AG04450 (cell line): ENCODE measurements at regions not wholly inside any gene's neighbourhood (a gene's known extent, or its start where the extent isn't known, plus 50 kb on each side); places are given as distances from the start of the nearest gene placed in this dataset.
"Not testable (repeated sequence)": the region's sequence is repeated elsewhere in the genome, so short reads cannot be mapped to it uniquely, and the experiment has no call there.

Experiments used
- CTCF ChIA-PET: fragments of 300-600, 350-600 bp; formaldehyde crosslinking; extraction: SDS; loops from one replicate; lab custom pipeline; 2022; ENCODE audit warnings: antibody characterized with exemption, inconsistent platforms; lab: Charles Lee
- POLR2A ChIA-PET: fragments of 350-600 bp; formaldehyde crosslinking; extraction: SDS; loops from one replicate; lab custom pipeline; 2021; ENCODE audit warnings: antibody characterized with exemption, inconsistent platforms; lab: Yijun Ruan, JAX
- DNase-seq: peaks from one replicate; pipeline ENCODE4 v3.0.0-alpha.2; 2011; ENCODE audit warnings: low read depth, low spot score
- H3K27ac ChIP-seq: one replicate; pipeline ENCODE4 v1.5.1; 2012; ENCODE audit warnings: low read depth, low read length, control low read depth
- H3K27me3 ChIP-seq: one replicate; pipeline ENCODE4 v1.6.0; 2012; ENCODE audit warnings: low read length; ENCODE audit not compliant: control insufficient read depth, insufficient read depth
- H3K4me3 ChIP-seq: 2 replicates; pipeline ENCODE4 v1.5.1; 2011; ENCODE audit warnings: mild to moderate bottlenecking, low read depth, low read length, control low read depth
- H3K9me3 ChIP-seq: 2 replicates; pipeline ENCODE4 v1.5.1; 2012; ENCODE audit warnings: low read length; ENCODE audit not compliant: control insufficient read depth, insufficient read depth
- TF ChIP-seq, protein P1 (sequence below): IDR thresholded peaks from 2 replicates; pipeline ENCODE4 v1.5.1; 2011; ENCODE audit warnings: low read depth, low read length, control low read depth, inconsistent platforms

DNA sequence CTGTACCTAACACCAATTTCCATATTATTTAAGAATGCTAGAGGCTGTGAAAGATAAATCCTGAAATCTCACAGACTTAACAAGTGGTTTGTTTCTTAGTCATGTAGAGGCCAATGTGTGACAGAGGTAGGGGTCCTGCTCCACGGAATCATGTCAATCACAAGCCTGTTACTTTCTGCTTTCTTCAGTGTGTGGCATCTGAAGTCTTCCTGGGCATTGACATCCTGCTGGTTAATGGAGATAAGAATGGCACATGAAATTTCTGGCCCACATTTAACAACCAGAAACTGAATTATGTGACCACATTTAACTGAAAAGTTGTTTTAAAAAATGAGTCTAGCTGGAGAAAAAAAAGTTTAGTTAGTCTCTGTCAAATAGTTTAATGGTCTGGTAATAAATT is 68.3 kb upstream of the PLA2G4A start:
- CTCF ChIA-PET: no interaction called here

GRCh38 chr1:186758896-186759606 is 69.7 kb upstream of the PLA2G4A start:
- H3K9me3 ChIP-seq, DNase-seq, H3K4me3 ChIP-seq, H3K27me3 ChIP-seq, H3K27ac ChIP-seq, POLR2A ChIA-PET: not testable (repeated sequence)
- CTCF ChIA-PET: interaction anchor here (0.7 kb wide), 1 partner anchor 13 kb away, joined by 6 read pairs; no protein-coding TSS in a partner anchor

More for the DNA sequence above, 68.3 kb upstream of the PLA2G4A start:
- no peak overlapping the region for H3K27ac ChIP-seq
- TF ChIP-seq, protein P1, sequence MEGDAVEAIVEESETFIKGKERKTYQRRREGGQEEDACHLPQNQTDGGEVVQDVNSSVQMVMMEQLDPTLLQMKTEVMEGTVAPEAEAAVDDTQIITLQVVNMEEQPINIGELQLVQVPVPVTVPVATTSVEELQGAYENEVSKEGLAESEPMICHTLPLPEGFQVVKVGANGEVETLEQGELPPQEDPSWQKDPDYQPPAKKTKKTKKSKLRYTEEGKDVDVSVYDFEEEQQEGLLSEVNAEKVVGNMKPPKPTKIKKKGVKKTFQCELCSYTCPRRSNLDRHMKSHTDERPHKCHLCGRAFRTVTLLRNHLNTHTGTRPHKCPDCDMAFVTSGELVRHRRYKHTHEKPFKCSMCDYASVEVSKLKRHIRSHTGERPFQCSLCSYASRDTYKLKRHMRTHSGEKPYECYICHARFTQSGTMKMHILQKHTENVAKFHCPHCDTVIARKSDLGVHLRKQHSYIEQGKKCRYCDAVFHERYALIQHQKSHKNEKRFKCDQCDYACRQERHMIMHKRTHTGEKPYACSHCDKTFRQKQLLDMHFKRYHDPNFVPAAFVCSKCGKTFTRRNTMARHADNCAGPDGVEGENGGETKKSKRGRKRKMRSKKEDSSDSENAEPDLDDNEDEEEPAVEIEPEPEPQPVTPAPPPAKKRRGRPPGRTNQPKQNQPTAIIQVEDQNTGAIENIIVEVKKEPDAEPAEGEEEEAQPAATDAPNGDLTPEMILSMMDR: no peak
- no peak for DNase-seq
- H3K9me3 ChIP-seq: no peaks in the 10 kb centered on the region
- H3K27me3 ChIP-seq: no peaks in the 10 kb centered on the region
- no peak overlapping the region for H3K4me3 ChIP-seq
- POLR2A ChIA-PET: no interaction called here

- Histone ChIP-seq H3K27me3 (no peaks in the 10 kb centered on the region), H3K27ac (no peak overlapping the region), H3K9me3 (no peaks in the 10 kb centered on the region), H3K4me3 (no peak overlapping the region)
- TF ChIP-seq, protein P1: no peak
- DNase-seq: no peak
- POLR2A ChIA-PET: no interaction called here
- CTCF ChIA-PET: interaction anchor here (0.7 kb wide), 1 partner anchor 35 kb away, joined by 3 read pairs; no protein-coding TSS in a partner anchor
Measured at GRCh38 chr1:186757851-186758250, 70.9 kb upstream of the PLA2G4A start.

DNA sequence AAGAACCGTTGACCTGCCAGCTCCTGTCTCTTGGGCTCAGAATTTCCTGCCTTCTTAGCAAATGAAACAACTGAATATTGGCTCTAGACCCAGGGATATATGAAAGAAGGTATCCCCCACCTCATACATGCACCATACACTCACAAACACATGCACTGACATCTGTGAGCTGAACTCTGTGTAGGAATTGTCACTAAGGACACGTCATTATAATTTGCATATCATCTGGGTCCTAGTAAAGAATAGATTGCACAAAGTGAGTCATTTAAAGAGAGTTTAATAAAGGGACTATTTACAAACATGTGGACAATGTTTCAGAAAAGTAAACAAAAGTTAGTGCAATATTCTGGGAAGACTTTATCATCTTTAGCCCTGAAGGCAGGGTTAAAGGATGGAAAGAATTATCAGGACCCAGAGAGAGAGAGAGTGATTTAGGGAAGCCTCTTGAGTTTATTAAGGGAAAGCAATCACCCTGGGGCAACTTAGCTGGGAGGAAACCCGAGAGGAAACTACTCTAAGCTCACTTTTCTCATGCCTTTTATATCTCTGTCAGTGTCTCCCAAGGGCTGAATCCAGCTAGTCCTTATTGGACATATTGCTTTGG is 74.1 kb upstream of the PLA2G4A start:
- TF ChIP-seq, protein P1: no peak
- Histone ChIP-seq H3K27ac (no peak overlapping the region), H3K9me3 (no peaks in the 10 kb centered on the region), H3K4me3 (no peak overlapping the region), H3K27me3 (no peaks in the 10 kb centered on the region)
- POLR2A ChIA-PET: no interaction called here
- CTCF ChIA-PET: interaction anchor here (0.6 to 1.1 kb wide), 3 partner anchors 29 to 71 kb away, joined by 3 to 4 read pairs (median 3); no protein-coding TSS in a partner anchor
- DNase-seq: no peak

DNA sequence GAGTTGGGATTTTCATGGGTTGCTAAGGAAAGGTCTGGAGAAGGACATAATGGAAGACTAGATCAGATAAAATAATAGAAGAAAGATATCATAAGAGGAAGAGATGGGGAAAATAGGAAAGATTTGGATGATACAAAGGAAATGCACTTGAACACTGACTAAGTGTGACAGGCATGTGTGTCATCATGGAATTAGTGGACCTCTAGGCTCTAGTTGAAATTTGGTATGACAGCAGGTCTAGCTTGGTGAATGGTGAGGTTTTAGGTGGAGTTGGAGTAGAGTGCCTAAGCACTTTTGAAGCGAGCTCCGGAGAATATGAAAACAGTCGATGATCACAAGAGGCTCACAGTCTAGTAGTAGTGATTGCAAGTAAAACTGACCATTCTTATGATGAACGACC is 73.0 kb upstream of the PTGS2 start:
- TF ChIP-seq, protein P1: no peak
- Histone ChIP-seq H3K4me3 (no peak overlapping the region), H3K9me3 (no peaks in the 10 kb centered on the region), H3K27ac (no peak overlapping the region), H3K27me3 (no peaks in the 10 kb centered on the region)
- DNase-seq: no peak
- CTCF ChIA-PET: no interaction called here
- POLR2A ChIA-PET: no interaction called here
